ENCODE measurements at regions not wholly inside any gene's neighbourhood (a gene's known extent, or its start where the extent isn't known, plus 50 kb on each side); places are given as distances from the start of the nearest gene placed in this dataset.
"Not testable (repeated sequence)": the region's sequence is repeated elsewhere in the genome, so short reads cannot be mapped to it uniquely, and the experiment has no call there.

DNA sequence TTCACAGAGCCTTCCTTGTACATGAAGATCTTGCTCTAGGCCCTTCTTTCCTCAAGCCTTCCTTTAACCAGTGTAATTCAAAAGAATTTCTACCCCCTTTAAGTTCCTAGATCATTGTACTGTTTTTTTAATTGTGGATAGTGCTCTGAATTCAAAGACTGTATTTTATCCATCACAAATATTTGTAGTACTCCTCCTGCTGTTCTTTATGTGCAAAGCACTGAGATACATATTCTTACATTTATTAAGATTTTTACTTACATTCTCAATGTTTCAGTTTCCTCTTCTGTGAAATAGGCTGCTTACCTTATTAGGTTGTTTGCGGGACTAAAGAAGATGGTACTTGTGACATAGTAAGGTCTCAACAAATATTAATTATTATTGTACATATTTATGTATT, 168.8 kb upstream of the PDE4B start:
- no peak for DNase-seq (ENCODE audit: extremely low read depth, low read depth)

DNA sequence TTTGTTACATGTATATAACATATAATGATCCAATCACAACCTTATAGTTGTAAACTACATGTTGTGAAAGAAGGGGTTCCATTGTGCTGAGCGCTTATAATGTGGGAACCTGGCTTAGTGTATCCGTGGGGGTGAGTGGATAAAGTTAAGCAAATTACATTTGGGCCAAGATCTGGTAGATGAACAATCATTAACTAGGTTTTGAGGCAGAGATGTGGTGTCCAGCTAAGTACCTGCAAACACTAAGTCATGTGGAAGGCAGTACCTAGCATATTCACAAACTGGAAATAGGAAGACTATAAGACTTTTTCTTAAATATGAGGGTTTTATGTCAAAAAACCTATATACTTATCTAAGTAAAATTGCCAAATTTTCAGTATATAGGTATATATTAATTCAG, 167.2 kb upstream of the PDE4B start:
- TF ChIP-seq, protein P1, sequence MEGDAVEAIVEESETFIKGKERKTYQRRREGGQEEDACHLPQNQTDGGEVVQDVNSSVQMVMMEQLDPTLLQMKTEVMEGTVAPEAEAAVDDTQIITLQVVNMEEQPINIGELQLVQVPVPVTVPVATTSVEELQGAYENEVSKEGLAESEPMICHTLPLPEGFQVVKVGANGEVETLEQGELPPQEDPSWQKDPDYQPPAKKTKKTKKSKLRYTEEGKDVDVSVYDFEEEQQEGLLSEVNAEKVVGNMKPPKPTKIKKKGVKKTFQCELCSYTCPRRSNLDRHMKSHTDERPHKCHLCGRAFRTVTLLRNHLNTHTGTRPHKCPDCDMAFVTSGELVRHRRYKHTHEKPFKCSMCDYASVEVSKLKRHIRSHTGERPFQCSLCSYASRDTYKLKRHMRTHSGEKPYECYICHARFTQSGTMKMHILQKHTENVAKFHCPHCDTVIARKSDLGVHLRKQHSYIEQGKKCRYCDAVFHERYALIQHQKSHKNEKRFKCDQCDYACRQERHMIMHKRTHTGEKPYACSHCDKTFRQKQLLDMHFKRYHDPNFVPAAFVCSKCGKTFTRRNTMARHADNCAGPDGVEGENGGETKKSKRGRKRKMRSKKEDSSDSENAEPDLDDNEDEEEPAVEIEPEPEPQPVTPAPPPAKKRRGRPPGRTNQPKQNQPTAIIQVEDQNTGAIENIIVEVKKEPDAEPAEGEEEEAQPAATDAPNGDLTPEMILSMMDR (IDR thresholded peaks at IDR 0.05; ENCODE audit: low read depth, low read length) = no peak
- no peak for DNase-seq (ENCODE audit: extremely low read depth, low read depth)

More for the DNA sequence above, 168.8 kb upstream of the PDE4B start:
- TF ChIP-seq, protein P1 (IDR thresholded peaks at IDR 0.05; ENCODE audit: low read depth, low read length) = peak; percentile 21

DNA sequence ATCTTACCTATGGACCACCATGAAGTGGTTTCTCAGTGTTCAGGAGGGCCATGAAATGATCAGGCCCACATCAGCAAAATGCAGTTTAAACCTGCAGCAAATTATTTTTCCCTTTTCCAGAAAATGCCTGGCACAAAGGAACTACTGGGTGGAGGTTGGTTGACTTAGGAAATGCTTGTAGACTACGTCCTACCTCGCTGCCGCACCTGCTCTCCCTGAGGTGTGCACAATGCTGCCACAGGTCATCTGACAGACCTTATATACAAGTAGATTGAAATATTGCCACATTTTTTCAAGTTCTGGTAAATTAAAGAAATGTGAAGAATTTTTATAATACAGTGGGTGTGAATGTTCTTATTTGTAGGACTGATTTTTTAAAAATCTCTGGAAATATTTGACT, 166.7 kb upstream of the PDE4B start:
- DNase-seq (ENCODE audit: extremely low read depth, low read depth) = no peak
- TF ChIP-seq, protein P1 (IDR thresholded peaks at IDR 0.05; ENCODE audit: low read depth, low read length) = no peak

DNA sequence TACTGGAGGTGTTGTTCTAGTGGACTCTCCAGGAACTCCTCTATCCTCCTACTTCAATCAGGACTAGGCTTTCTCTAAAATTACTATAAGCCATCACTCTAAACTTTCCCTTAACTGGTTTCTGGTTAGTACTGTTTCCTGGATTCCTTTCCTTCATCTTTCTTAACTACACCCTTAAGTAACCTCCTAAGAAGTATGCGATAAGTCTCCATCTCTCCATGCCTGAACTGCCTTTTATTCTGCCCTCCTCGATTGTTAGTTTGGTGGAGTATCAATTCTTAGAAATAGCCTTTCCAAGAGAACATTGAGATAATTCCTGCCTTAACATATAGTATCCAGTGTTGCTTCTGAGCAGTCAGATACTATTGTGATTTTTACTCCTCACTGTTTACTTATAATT, 162.9 kb upstream of the PDE4B start:
- DNase-seq (ENCODE audit: extremely low read depth, low read depth) = no peak
- TF ChIP-seq, protein P1 (IDR thresholded peaks at IDR 0.05; ENCODE audit: low read depth, low read length) = no peak

DNA sequence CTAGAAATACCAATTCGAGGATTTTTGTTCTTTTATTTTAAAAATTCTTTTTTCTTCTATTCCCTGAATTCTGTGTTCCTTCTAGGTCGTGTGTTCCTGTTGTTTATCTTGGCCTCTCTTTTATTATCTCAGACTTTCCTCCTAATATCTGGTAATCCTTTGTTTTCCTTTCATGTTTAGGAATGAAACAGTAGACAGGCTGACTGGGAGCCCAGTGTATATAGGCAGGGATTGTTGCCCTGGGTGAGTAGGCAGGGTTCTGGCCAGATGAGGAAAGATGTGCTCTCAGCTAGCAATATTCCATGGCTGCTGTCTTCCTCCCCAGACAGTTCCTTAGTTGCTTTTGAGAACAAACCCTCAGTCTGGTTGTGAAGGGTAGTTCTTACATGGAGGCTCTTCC, 161.8 kb upstream of the PDE4B start:
- DNase-seq (ENCODE audit: extremely low read depth, low read depth) = no peak
- TF ChIP-seq, protein P1 (IDR thresholded peaks at IDR 0.05; ENCODE audit: low read depth, low read length) = no peak

DNA sequence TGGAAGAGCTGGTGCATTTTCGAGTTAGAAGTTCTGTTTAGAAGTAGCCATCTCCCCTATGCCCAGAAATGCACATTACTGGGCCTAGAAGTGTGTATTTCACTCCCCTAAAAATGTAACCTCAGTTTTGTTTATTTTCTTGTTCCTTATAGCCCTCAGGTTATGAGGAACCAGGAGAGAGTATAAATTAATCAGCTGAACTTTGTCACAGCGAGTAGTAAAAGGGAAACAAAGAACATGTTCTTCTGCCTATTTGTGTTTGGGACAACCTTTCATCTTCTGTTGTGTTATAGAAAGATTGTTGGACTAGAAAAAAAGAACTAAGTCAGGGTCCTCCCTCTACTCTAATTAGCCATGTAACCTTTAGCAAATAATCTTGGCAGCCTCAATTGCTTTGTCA, 160.5 kb upstream of the PDE4B start:
- no peak for DNase-seq (ENCODE audit: extremely low read depth, low read depth)
- TF ChIP-seq, protein P1 (IDR thresholded peaks at IDR 0.05; ENCODE audit: low read depth, low read length) = no peak

DNA sequence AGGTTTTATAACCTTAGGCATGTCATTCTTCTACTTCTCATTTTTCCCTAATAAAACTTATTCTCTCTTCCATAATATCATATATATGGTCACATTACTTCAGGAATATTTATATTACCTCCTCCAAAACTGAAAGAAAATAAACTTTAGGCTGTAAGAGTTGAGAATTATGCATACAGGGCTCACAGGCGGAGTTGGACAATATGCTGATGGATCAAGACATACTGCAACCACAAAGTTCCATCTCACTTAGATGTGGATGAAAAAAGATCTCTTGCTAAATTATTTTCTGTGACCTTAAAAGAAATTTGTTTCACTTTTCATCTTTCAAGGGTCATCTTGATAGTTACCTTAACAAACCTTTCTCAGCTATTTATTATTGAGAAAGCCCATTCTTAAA, 152.6 kb upstream of the PDE4B start:
- DNase-seq (ENCODE audit: extremely low read depth, low read depth) = no peak
- TF ChIP-seq, protein P1 (IDR thresholded peaks at IDR 0.05; ENCODE audit: low read depth, low read length) = no peak

DNA sequence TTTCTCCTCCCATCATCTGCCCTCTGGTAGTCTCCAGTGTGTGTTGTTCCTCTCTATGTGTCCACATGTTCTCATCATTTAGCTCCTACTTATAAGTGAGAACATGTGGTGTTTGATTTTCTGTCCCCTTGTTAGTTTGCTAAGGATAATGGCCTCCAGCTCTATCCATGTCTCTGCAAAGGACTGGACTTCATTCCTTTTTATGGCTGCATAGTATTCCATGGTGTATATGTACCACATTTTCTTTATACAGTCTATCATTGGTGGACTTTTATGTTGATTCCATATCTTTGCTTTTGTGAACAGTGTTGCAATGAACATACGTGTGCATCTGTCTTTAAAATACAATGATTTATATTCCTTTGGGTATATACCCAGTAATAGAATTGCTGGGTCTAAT, 143.5 kb upstream of the PDE4B start:
- DNase-seq (ENCODE audit: extremely low read depth, low read depth) = not testable (repeated sequence)
